ENCODE measurements at regions not wholly inside any gene's neighbourhood (a gene's known extent, or its start where the extent isn't known, plus 50 kb on each side); places are given as distances from the start of the nearest gene placed in this dataset.

DNA sequence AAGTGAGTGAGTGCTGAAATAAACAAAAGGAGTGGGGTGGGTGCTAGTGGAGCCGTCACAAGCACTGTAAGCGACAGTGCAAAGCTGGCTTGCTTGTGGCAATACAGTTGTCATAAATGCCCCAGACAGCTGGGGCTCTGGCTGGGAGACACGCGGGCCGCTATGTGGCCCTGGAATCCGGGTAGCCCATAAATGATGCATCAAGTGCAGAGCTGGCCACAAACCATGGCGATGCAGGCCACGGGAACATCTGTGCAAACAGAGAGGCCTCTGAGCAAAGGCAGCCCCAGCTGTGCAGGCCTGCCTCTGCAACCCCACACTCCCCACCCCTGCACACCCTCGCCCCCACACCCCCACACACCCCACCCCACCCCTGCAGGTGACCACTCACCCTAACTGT lies 349.2 kb upstream of the ID2 start:
- WGBS (ENCODE audit: insufficient coverage, low coverage, missing lambda C conversion rate): 17% methylated on average over 9 of the region's 9 CpGs
- no peak overlapping the region for H3K27ac ChIP-seq (ENCODE audit: extremely low read depth, low read depth, low read length)
- peaks cover 10 to 30% of the 10 kb centered on the region in 2 experiments; a peak in 4 of 5 replicates for H3K27me3 ChIP-seq (ENCODE audit: control insufficient read depth in 2 of 2, insufficient read depth in 2 of 2, low read length in 2 of 2)
- TF ChIP-seq ATF1 (CRISPR knock-in tag; IDR thresholded peaks at IDR 0.05) (no peak), ATF1 (tag; IDR thresholded peaks at IDR 0.05) (no peak), ZBTB33 (CRISPR knock-in tag; IDR thresholded peaks at IDR 0.05) (no peak)
- TF ChIP-seq, protein P1, sequence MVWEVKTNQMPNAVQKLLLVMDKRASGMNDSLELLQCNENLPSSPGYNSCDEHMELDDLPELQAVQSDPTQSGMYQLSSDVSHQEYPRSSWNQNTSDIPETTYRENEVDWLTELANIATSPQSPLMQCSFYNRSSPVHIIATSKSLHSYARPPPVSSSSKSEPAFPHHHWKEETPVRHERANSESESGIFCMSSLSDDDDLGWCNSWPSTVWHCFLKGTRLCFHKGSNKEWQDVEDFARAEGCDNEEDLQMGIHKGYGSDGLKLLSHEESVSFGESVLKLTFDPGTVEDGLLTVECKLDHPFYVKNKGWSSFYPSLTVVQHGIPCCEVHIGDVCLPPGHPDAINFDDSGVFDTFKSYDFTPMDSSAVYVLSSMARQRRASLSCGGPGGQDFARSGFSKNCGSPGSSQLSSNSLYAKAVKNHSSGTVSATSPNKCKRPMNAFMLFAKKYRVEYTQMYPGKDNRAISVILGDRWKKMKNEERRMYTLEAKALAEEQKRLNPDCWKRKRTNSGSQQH (CRISPR knock-in tag; IDR thresholded peaks at IDR 0.05): no peak
- intact Hi-C loops (cut with micrococcal nuclease): no loop called here
- DNase-seq (ENCODE audit: extremely low read depth in 1 of 4, low spot score in 3 of 4) (no peak), FAIRE-seq (no peak), ATAC-seq (no peak)
- no peaks in the 10 kb centered on the region for H3K79me2 ChIP-seq (ENCODE audit: control insufficient read depth, insufficient read depth, low read length)
- no peak overlapping the region for H3K4me3 ChIP-seq
- H3K36me3 ChIP-seq (ENCODE audit: control insufficient read depth, insufficient read depth, low read length): no peaks in the 10 kb centered on the region
- H3K4me2 ChIP-seq (ENCODE audit: insufficient read depth, low read length): no peak overlapping the region
- H3K9me3 ChIP-seq (replicated peaks; ENCODE audit: control insufficient read depth, insufficient read depth, low read depth, low read length): no peaks in the 10 kb centered on the region
- in situ Hi-C loops (cut with MboI): no loop called here
- no peaks in the 10 kb centered on the region for H4K20me1 ChIP-seq (replicated peaks; ENCODE audit: control insufficient read depth, insufficient read depth, low read length)
- ChIA-PET CTCF (ENCODE audit: low intra/inter-chr PET ratio) (no interaction called here), POLR2A (interaction anchor here (1.3 kb wide), 1 partner anchor 13 kb away, joined by 6 read pairs; no protein-coding TSS in a partner anchor)
- BruUV-seq (replicated peaks): no TSS peak
- peaks cover 0 to 12% of the 10 kb centered on the region in 2 experiments; a peak in 3 of 5 replicates for H3K4me1 ChIP-seq (replicated peaks in 1 of 2; ENCODE audit: control insufficient read depth in 2 of 2, insufficient read depth in 2 of 2, low read length in 2 of 2)
- no peaks in the 10 kb centered on the region for H3K9me1 ChIP-seq (ENCODE audit: control insufficient read depth, insufficient read depth, low read length)
- no peak overlapping the region for H2AFZ ChIP-seq (ENCODE audit: low read depth, low read length)
- H3K9ac ChIP-seq (ENCODE audit: insufficient read depth in 1 of 2, low read depth in 2 of 2, low read length in 2 of 2): no peak overlapping the region

All from K562 (cell line).